GM19193 (cell line): ENCODE measurements at regions not wholly inside any gene's neighbourhood (a gene's known extent, or its start where the extent isn't known, plus 50 kb on each side); places are given as distances from the start of the nearest gene placed in this dataset.

Experiments used
- POLR2A ChIP-seq: IDR thresholded peaks from 4 replicates; pipeline ENCODE4 v1.6.1; 2011; ENCODE audit not compliant: insufficient read depth, insufficient read length; ENCODE audit errors: extremely low read depth

DNA sequence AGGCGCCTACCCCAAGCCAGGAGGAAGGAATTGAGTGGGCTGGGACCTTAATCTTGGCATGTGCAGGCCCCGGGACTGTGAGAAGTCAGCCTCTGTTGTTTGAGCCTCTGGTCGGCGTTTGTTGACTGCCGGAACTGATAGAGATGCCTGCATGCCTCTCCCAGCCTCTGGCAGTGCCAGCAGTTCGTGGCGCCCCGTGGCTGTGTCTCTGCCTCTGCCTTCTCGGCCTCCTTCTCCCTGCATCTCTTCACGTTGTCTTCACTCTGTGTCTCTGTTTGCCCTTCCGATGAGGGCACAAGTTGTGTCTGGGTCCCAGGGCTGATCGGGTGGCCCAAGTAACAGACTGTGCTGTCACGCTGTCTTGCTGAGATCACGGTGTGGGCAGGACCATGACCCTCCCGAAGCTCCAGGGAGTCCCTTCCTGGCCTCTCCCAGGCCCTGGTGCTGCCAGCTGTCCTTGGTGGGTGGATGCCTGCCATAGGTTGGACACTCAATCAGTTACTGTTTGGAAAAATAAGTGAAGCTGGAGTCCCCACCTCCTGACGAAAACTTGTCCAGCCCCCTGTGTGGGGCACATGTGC, 133.5 kb upstream of the LPCAT1 start:
- TF ChIP-seq POLR2A = no peak

- TF ChIP-seq POLR2A = no peak
Observed at GRCh38 chr5:1656271-1656975, 132.7 kb upstream of the LPCAT1 start.

DNA sequence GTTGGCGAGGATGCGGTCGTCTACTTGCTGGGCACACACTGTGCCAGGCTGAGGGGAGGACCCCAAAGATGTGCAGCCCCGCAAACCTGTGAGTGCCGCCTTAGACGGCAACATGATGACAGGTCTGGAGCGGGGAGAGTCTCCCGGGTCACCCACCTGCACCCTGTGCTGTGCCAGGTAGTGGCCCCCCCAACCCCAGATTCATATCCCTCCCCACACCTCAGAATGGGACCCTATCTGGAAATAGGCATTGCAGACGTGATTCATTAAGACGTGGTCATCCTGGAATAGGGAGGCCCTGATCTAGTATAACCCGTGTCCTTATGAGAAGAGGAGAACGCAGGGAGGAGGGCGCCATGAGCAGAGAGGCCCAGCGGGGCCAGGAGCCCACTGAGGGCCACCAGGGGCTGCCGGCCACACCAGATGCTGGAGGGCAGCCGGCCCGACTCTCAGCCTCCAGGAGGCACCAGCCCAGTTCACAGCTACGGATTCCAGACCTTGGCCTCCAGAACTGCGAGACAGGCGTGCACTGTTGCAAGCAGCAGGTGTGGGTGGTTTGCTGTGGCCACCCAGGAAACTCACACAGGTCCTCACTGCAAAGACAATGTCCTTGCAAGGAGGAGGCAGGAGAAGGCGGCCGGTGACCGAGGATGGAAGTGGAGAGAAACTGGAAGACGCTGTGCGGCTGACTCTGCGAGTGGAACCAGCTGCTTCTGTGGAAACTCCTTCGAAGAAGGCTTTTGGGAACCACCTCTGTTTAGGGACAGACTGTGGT, 131.9 kb upstream of the LPCAT1 start:
- TF ChIP-seq POLR2A = no peak

GRCh38 chr5:1654786-1655495, 131.2 kb upstream of the LPCAT1 start:
- TF ChIP-seq POLR2A = no peak

DNA sequence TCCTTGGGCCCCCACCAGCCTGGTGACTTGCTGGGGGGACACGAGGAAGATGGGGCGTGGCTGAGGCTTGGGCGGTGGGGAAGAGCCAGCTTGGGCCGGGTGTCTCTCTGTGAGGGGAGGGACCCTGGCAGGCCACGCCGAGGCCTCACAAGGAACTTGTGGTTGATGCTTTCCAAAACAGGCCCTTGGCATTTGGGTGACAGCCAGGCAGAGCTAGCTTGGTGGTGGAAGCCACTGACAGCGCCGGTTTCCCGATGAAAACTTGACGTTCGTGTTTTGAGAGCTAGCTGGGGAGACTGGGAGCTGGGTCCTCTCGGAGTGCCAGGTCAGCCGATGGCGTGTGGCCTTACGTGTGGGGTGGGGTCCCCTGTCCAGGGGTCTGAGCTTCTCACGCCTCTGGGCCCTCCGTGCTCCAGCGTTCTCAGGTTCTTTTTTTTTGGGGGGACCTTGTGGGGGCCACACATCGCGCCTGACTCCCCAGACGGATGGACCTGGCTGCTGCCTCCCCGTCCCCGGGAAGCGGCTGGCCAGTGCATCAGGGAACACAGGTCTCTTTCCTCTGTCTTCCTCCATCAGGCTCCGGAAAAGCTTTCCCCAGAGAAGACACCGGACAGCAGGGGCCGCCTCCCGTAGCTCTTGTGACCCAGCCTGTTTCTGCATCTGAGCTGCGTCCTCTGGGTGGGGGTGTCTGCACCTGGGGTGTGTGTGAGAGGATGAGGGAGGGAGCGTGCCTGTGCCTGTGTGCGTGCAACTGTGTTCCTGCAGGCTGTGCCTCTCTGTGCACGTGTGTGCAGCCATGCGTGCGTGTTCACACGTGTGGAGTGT, 129.3 kb upstream of the LPCAT1 start:
- no peak for TF ChIP-seq POLR2A

- no peak for TF ChIP-seq POLR2A
Observed at GRCh38 chr5:1651971-1652872, 128.5 kb upstream of the LPCAT1 start.

- no peak for TF ChIP-seq POLR2A
Observed at GRCh38 chr5:1651250-1651649, 127.5 kb upstream of the LPCAT1 start.

DNA sequence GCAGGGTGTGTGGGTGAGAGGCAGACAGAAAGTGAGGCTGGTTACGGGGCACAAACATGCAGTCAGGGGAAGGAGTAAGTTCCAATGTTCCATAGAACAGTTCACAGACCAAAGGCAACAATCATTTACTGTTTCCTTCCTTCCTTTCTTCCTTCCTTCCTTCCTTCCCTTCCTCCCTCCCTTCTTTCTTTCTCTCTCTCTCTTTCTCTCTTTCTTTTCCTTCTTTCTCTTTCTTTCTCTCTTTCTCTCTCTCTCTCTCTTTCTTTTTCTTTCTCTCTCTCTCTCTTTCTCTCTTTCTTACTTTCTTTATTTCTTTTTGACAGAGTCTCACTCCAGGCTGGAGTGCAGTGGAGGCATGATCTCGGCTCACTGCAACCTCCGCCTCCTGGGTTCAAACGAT, 125.8 kb upstream of the LPCAT1 start:
- TF ChIP-seq POLR2A = no peak

DNA sequence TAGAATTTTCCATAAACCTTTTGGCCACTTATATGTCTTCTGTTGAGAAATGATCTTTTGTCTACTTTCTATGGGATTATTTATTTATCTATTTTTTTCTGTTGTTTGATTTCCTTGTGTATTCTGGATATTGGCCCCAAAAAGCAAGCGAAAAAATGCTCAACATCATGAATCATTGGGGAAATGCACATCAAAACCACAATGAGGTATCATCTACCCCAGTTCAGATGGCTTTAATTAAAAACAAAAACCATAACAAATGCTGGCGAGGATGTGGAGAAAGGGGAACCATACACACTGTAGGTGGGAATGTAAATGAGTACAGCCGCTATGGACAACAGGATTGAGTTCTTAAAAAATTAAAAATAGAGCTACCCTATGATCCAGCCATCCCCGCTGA, 125.0 kb upstream of the LPCAT1 start:
- TF ChIP-seq POLR2A = no peak

DNA sequence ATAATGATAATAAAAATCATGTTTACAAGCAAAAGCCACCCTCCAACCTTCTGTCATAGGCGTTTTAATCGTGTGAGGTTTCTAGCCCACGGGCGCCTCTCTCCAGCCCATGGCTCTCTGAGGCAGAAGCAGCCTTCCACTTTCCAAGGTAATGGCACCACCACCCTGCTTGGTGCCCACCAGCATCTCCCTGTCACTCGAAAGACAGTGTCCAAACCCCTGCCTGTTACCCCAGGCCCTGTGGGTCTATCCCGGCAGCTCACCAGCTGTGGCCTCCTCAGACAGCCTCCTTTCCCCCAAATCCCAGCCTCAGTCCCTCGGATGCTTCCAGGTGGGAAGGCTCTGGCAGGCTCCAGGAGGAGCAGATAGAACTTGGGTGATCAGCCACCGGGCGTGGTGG, 123.8 kb upstream of the LPCAT1 start:
- no peak for TF ChIP-seq POLR2A

DNA sequence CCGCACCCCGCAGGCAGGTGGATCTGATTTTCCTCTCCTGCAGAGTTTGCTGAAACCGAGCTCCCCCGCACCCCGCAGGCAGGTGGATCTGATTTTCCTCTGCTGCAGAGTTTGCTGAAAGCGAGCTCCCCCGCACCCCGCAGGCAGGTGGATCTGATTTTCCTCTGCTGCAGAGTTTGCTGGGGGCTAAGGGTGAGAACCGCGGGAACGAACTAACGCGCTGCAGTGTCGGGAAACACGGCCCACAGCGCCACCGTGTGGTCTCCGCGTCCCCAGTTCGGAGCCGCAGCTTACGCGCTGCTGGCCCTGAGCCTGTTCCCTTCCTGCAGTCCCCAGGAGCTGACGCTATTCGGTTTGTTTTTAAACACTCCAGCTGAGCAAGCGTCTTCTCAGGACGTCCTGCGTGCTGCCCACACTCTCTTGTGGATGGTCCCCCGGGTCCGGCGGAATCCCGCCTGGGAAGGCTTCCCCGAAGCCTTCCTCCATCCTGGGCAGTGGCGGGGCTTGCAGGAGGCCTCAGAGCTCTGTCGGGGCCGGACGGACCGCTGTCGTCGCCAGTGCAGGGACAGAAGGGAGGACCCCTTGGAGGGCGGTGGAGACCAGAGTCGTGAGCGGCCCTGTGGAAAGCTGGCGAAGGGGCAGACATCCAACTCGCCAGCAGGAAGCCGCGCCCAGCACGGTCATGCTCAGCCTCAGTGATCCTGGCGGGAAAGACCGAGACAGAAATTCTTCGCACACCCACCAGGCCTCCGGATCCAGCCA, 121.2 kb upstream of the LPCAT1 start:
- no peak for TF ChIP-seq POLR2A

- no peak for TF ChIP-seq POLR2A
Observed at GRCh38 chr5:1643651-1644392, 120.1 kb upstream of the LPCAT1 start.
